HG02885 (cell line): ENCODE measurements at regions not wholly inside any gene's neighbourhood (a gene's known extent, or its start where the extent isn't known, plus 50 kb on each side); places are given as distances from the start of the nearest gene placed in this dataset.
"Not testable (repeated sequence)": the region's sequence is repeated elsewhere in the genome, so short reads cannot be mapped to it uniquely, and the experiment has no call there.

Experiments used
- ATAC-seq: cut with Tn5 transposase; IDR thresholded peaks from one replicate; pipeline ENCODE4 v1.9.1; 2021; ENCODE audit warnings: mild to moderate bottlenecking; ENCODE audit not compliant: unreplicated experiment, poor library complexity

DNA sequence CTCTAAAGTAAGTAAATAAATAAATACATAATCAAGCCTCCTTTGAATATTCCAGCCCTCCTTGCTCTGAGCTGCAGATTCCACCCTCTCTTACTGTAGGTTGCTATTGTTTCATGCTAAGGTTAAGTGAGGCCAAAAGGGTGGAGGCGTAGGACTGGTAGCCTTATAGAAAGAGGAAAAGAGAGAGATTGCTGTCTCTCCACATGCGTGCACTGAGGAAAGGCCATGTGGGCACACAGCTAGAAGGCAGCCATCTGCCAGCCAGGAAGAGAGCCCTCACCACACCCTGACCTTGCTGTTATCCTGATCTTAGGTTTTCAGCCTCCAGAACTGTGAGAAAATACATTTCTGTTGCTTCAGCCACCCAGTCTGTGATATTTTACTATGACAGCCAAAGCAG lies 52.0 kb upstream of the GPCPD1 start:
- no peak for ATAC-seq

DNA sequence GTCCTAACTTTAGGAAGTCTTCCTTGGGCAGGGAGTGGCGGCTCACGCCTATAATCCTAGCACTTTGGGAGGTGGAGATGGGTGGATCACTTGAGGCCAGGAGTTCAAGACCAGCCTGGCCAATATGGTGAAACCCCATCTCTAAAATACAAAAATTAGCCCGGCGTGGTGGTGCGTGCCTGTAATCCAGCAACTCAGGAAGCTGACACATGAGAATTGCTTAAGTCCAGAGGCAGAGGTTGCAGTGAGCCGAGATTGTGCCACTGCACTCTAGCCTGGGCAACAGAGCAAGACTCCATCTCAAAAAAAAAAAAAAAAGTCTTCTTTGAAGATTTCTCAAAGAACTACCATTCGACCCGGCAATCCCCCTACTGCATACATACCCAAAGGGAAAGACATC lies 50.0 kb upstream of the GPCPD1 start:
- ATAC-seq, result not testable (repeated sequence)
